Head of caudate nucleus (tissue), 42 donors: ENCODE measurements at regions not wholly inside any gene's neighbourhood (a gene's known extent, or its start where the extent isn't known, plus 50 kb on each side); places are given as distances from the start of the nearest gene placed in this dataset.

ENCODE experiments used
- DNase-seq, 42 donors: peaks; one replicate each; pipeline versions ENCODE4 v3.0.0 to v3.0.0-alpha.2; 2020 to 2021; ENCODE audit warnings: mixed read lengths in 7 of 42
- intact Hi-C: fragments of 100-400 bp; cut with DNase I; formaldehyde crosslinking; loops from one replicate; pipeline ENCODE4 v1.15.0; 2022

- intact Hi-C loops, result no loop called here
- DNase-seq, result no peak
These were observed 432.2 kb upstream of the ZNF507 start for GRCh38 chr19:31913103-31913661.

GRCh38 chr19:31930401-31930800, 415.0 kb upstream of the ZNF507 start:
- no peak for DNase-seq
- intact Hi-C loops, result no loop called here

GRCh38 chr19:31937983-31938382, 407.4 kb upstream of the ZNF507 start:
- DNase-seq, result no peak
- intact Hi-C loops, result no loop called here

- intact Hi-C loops, result no loop called here
- no peak for DNase-seq
These were observed 406.7 kb upstream of the ZNF507 start for GRCh38 chr19:31938675-31939074.

GRCh38 chr19:31940396-31940795, 405.0 kb upstream of the ZNF507 start:
- intact Hi-C loops, result no loop called here

GRCh38 chr19:31943191-31943661, 402.2 kb upstream of the ZNF507 start:
- DNase-seq, result no peak
- intact Hi-C loops, result no loop called here

More at GRCh38 chr19:31940396-31940795, 405.0 kb upstream of the ZNF507 start:
- DNase-seq, result no peak

GRCh38 chr19:31943778-31944177, 401.6 kb upstream of the ZNF507 start:
- intact Hi-C loops, result no loop called here
- no peak for DNase-seq

GRCh38 chr19:31944326-31944725, 401.1 kb upstream of the ZNF507 start:
- intact Hi-C loops, result no loop called here
- no peak for DNase-seq

GRCh38 chr19:31946491-31946890, 398.9 kb upstream of the ZNF507 start:
- intact Hi-C loops, result no loop called here
- DNase-seq, result no peak

- DNase-seq, result no peak
These were observed 397.8 kb upstream of the ZNF507 start for GRCh38 chr19:31947436-31948115.

GRCh38 chr19:31952693-31953092, 392.7 kb upstream of the ZNF507 start:
- intact Hi-C loops, result no loop called here
- DNase-seq, result no peak

More at GRCh38 chr19:31947436-31948115, 397.8 kb upstream of the ZNF507 start:
- intact Hi-C loops, result no loop called here

GRCh38 chr19:31955061-31955460, 390.3 kb upstream of the ZNF507 start:
- DNase-seq, result no peak
- intact Hi-C loops, result no loop called here

GRCh38 chr19:31955884-31956283, 389.5 kb upstream of the ZNF507 start:
- intact Hi-C loops, result no loop called here
- DNase-seq, result no peak

- no peak for DNase-seq
- intact Hi-C loops, result no loop called here
These were observed 388.5 kb upstream of the ZNF507 start for GRCh38 chr19:31956771-31957392.

- DNase-seq, result no peak
- intact Hi-C loops, result no loop called here
These were observed 387.7 kb upstream of the ZNF507 start for GRCh38 chr19:31957711-31958110.

GRCh38 chr19:31959527-31960018, 385.8 kb upstream of the ZNF507 start:
- intact Hi-C loops, result no loop called here
- no peak for DNase-seq

GRCh38 chr19:31960474-31960873, 384.9 kb upstream of the ZNF507 start:
- DNase-seq, result no peak
- intact Hi-C loops, result no loop called here

GRCh38 chr19:31961191-31961590, 384.2 kb upstream of the ZNF507 start:
- DNase-seq, result no peak
- intact Hi-C loops, result no loop called here

GRCh38 chr19:31961667-31962066, 383.7 kb upstream of the ZNF507 start:
- no peak for DNase-seq

GRCh38 chr19:31962561-31962996, 382.8 kb upstream of the ZNF507 start:
- DNase-seq, result no peak
- intact Hi-C loops, result no loop called here

More at GRCh38 chr19:31961667-31962066, 383.7 kb upstream of the ZNF507 start:
- intact Hi-C loops, result no loop called here
